PFSK-1 (cell line): ENCODE measurements at regions not wholly inside any gene's neighbourhood (a gene's known extent, or its start where the extent isn't known, plus 50 kb on each side); places are given as distances from the start of the nearest gene placed in this dataset.

Source experiments
- FOXP2 ChIP-seq: optimal IDR thresholded peaks from 2 replicates; pipeline ENCODE3; 2011; ENCODE audit warnings: borderline replicate concordance, control low read depth, inconsistent platforms; ENCODE audit not compliant: insufficient read depth; ENCODE audit errors: extremely low read length, extremely low read depth
- POLR2AphosphoS5 ChIP-seq: IDR thresholded peaks from 2 replicates; pipeline ENCODE4 v1.6.1; 2012; ENCODE audit warnings: low read depth, mild to moderate bottlenecking, control low read depth, low read length, moderate library complexity
- SIN3A ChIP-seq: IDR thresholded peaks from 2 replicates; pipeline ENCODE4 v1.6.1; 2012; ENCODE audit warnings: mild to moderate bottlenecking, low read length, moderate library complexity, borderline replicate concordance; ENCODE audit not compliant: insufficient read depth
- TAF1 ChIP-seq: IDR thresholded peaks from 2 replicates; pipeline ENCODE4 v1.6.1; 2012; ENCODE audit warnings: low read length, control low read depth, borderline replicate concordance; ENCODE audit not compliant: insufficient read depth
- TF ChIP-seq, protein P1 (sequence below), 2 experiments: IDR thresholded peaks; 2 replicates each; pipeline versions ENCODE4 v1.6.1 to v1.8.0; 2011 to 2012; ENCODE audit warnings: low read depth in 2 of 2, low read length in 2 of 2, control low read depth in 1 of 2, inconsistent platforms in 1 of 2, mild to moderate bottlenecking in 1 of 2, moderate library complexity in 1 of 2; ENCODE audit not compliant: insufficient read depth in 1 of 2

DNA sequence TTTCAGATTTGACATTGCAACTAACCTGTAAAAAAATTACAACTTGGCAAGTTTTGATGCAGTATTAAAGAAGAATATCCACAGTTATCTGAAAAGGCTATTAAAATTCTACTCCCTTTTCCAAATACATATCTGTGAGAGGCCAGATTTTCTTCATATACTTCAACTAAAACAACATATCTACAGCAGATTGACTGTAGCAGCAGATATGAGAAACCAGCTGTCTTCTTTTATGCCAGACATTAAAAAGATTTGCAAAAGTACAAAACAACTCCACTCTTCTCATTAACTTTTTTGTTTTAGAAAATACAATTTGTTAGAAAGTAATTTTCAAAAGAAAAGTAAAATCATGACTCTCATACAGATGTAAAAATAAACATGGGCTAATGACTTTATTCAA lies 281.1 kb upstream of the PCSK5 start:
- no peak for TF ChIP-seq SIN3A
- TF ChIP-seq FOXP2, result no peak
- TF ChIP-seq, protein P1, sequence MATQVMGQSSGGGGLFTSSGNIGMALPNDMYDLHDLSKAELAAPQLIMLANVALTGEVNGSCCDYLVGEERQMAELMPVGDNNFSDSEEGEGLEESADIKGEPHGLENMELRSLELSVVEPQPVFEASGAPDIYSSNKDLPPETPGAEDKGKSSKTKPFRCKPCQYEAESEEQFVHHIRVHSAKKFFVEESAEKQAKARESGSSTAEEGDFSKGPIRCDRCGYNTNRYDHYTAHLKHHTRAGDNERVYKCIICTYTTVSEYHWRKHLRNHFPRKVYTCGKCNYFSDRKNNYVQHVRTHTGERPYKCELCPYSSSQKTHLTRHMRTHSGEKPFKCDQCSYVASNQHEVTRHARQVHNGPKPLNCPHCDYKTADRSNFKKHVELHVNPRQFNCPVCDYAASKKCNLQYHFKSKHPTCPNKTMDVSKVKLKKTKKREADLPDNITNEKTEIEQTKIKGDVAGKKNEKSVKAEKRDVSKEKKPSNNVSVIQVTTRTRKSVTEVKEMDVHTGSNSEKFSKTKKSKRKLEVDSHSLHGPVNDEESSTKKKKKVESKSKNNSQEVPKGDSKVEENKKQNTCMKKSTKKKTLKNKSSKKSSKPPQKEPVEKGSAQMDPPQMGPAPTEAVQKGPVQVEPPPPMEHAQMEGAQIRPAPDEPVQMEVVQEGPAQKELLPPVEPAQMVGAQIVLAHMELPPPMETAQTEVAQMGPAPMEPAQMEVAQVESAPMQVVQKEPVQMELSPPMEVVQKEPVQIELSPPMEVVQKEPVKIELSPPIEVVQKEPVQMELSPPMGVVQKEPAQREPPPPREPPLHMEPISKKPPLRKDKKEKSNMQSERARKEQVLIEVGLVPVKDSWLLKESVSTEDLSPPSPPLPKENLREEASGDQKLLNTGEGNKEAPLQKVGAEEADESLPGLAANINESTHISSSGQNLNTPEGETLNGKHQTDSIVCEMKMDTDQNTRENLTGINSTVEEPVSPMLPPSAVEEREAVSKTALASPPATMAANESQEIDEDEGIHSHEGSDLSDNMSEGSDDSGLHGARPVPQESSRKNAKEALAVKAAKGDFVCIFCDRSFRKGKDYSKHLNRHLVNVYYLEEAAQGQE (IDR thresholded peaks at IDR 0.05; ENCODE audit: insufficient read depth in 1 of 2, low read depth in 2 of 2, low read length in 2 of 2), result no peak
- no peak for TF ChIP-seq POLR2AphosphoS5
- TF ChIP-seq TAF1, result no peak

DNA sequence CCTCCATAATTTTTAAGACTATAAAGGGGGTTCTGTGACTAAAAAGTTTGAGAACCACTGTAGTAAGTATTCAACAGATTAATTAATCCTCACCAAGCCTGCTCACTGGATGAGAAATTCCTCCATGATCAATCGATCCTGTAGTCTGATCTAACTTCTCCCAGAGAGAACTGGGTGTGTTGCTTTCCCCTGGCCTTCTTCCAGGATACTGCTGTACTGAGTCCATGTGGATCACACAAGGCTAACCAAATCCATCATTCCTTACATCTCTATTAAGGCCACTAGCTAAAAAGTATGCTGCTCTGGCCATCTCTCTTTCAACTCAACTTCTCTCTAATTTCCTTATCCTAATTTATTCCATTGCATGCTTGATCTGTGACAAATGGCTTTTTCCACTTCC lies 280.2 kb upstream of the PCSK5 start:
- TF ChIP-seq, protein P1 (IDR thresholded peaks at IDR 0.05; ENCODE audit: insufficient read depth in 1 of 2, low read depth in 2 of 2, low read length in 2 of 2), result no peak
- TF ChIP-seq POLR2AphosphoS5 (no peak), SIN3A (no peak), FOXP2 (no peak), TAF1 (no peak)

DNA sequence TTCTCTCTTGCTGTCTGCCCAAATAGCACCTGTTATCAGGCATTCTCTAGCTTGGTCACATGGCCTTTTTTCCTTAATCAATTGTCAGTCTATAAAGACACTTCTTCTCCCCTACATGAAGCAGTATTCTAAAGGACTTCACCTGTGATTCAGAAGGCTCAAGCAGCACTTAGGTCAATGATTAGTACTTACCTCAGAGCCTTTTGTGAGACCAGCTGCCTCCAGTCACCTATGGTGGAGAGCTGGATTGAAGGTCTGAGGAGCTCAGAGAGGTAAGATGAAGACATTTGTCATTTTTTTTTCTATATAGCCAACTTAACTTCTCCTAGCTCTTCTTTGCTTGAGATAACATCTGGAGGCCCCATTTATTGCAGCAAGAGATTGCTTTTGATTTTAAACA lies 278.3 kb upstream of the PCSK5 start:
- TF ChIP-seq SIN3A (no peak), TAF1 (no peak), POLR2AphosphoS5 (no peak), FOXP2 (no peak)
- TF ChIP-seq, protein P1 (IDR thresholded peaks at IDR 0.05; ENCODE audit: insufficient read depth in 1 of 2, low read depth in 2 of 2, low read length in 2 of 2), result no peak

DNA sequence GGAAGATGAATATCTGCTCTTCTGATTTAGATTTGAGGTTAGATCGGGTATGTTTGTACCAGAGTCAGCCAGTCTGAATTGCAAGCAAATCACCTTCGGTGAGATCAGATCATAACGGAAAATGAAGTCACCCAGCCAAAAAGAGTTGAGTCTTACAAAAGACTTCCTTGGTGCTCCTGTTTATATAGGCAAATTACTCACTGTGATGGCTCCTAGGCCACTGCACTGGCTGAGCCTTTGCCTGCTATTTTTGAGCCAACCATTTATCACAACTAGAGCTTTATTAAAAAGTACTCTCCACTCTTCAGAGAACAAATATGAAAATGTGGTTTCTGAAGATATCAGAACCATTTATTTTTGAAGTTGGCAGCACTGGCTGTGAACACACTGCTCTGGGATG lies 277.7 kb upstream of the PCSK5 start:
- no peak for TF ChIP-seq FOXP2
- no peak for TF ChIP-seq POLR2AphosphoS5
- TF ChIP-seq TAF1, result no peak
- TF ChIP-seq, protein P1 (IDR thresholded peaks at IDR 0.05; ENCODE audit: insufficient read depth in 1 of 2, low read depth in 2 of 2, low read length in 2 of 2), result no peak
- TF ChIP-seq SIN3A, result no peak

DNA sequence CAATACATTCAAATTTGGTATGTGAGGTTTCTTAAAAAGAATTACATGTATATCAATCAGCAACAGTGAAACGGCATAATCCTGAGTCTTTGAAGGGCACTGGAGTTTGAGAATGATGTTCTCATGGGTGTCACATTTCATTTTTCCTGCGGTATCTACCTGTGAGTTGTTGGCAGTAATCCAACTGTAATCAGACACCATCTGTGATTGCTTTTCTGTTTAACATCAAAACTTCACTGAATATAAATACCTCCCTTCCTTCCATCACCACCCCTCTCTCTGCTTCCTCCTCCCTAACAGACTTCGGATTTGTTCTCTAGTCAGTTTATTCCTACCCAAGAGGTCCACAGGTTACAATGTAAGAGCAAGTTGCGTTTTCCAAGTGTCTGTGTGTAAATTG lies 275.2 kb upstream of the PCSK5 start:
- no peak for TF ChIP-seq POLR2AphosphoS5

DNA sequence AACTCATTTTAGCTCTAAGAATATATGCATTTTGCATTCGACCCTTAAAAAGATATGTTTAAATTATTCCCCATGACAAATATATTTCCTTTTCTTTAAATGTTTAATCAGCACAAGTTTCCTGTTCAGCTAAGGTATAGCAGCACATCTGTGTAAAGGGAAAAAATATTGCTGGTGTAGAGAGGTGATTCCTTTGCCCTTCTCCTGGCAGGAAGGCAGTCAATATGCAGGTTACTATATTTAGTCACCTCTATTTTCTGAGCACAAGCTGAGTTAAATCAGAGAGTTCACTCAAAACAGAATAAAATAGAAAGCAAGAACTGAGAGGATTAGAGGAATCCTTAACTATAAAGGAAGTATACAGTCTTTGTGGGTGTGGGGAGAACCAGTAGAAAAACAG lies 274.4 kb upstream of the PCSK5 start:
- no peak for TF ChIP-seq FOXP2
- no peak for TF ChIP-seq POLR2AphosphoS5
- TF ChIP-seq, protein P1 (IDR thresholded peaks at IDR 0.05; ENCODE audit: insufficient read depth in 1 of 2, low read depth in 2 of 2, low read length in 2 of 2), result no peak
- TF ChIP-seq SIN3A, result no peak
- no peak for TF ChIP-seq TAF1
